RWPE1 (cell line): ENCODE measurements at regions not wholly inside any gene's neighbourhood (a gene's known extent, or its start where the extent isn't known, plus 50 kb on each side); places are given as distances from the start of the nearest gene placed in this dataset.
"Not testable (repeated sequence)": the region's sequence is repeated elsewhere in the genome, so short reads cannot be mapped to it uniquely, and the experiment has no call there.

Experiments used
- CTCF ChIA-PET: fragments of 350-600 bp; sonication (Branson Sonifier 250); formaldehyde crosslinking; extraction: SDS; loops from one replicate; lab custom pipeline; 2021; lab: Yijun Ruan, JAX
- POLR2A ChIA-PET: fragments of 400-600 bp; formaldehyde crosslinking; extraction: SDS; loops from one replicate; lab custom pipeline; 2020; ENCODE audit warnings: antibody characterized with exemption; ENCODE audit not compliant: low non-redundant PET; lab: Yijun Ruan, JAX
- DNase-seq: peaks from one replicate; pipeline ENCODE4 v3.0.0; 2012; ENCODE audit warnings: low spot score
- H3K27ac ChIP-seq: fragments of 450-650 bp; 2 replicates; pipeline ENCODE4 v1.5.1; 2017
- TF ChIP-seq, protein P1 (sequence below): fragments of 450-650 bp; conservative IDR thresholded peaks from 2 replicates; pipeline ENCODE4 v1.5.1; 2017; ENCODE audit warnings: low read depth, mild to moderate bottlenecking

DNA sequence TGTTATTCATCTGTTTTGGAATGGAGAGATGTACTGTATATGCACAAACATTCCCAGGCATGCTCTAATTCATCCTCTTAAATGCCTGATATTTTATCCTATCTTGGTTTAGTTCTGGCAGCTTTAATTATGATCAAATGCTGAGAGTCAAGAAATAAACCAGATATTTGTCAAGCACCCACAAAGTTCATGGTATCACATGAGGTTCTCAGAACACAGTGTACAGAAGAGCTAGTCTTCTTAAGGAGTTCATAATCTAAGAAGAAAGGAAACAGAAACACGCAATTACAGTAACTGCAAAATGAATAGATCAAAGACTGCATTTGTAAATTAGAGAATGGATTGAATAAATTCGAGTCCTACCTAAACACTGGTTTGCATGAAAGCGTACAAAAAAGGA lies 58.3 kb upstream of the KCNH1 start:
- DNase-seq: no peak
- ChIA-PET POLR2A (no interaction called here), CTCF (no interaction called here)
- no peak overlapping the region for H3K27ac ChIP-seq
- TF ChIP-seq, protein P1, sequence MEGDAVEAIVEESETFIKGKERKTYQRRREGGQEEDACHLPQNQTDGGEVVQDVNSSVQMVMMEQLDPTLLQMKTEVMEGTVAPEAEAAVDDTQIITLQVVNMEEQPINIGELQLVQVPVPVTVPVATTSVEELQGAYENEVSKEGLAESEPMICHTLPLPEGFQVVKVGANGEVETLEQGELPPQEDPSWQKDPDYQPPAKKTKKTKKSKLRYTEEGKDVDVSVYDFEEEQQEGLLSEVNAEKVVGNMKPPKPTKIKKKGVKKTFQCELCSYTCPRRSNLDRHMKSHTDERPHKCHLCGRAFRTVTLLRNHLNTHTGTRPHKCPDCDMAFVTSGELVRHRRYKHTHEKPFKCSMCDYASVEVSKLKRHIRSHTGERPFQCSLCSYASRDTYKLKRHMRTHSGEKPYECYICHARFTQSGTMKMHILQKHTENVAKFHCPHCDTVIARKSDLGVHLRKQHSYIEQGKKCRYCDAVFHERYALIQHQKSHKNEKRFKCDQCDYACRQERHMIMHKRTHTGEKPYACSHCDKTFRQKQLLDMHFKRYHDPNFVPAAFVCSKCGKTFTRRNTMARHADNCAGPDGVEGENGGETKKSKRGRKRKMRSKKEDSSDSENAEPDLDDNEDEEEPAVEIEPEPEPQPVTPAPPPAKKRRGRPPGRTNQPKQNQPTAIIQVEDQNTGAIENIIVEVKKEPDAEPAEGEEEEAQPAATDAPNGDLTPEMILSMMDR: no peak

DNA sequence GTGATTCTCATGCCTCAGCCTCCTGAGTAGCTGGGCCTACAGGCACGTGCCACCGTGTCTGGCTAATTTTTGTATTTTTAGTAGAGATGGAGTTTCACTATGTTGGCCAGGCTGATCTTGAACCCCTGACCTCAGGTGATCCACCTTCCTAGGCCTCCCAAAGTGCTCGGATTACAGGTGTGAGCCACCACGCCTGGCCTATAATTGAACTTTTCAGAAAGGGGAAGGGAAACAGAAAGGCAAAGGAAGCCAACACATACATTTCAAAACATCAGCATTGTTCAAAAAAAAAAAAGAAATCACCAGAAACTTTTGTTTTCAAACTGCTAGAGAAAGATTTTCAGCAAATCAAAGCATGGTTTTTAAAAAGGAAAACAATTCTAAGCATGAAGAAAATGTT lies 54.8 kb upstream of the KCNH1 start:
- H3K27ac ChIP-seq, DNase-seq, POLR2A ChIA-PET: not testable (repeated sequence)
- CTCF ChIA-PET: interaction anchor here (0.6 kb wide), 1 partner anchor 134 kb away, joined by 3 read pairs; no protein-coding TSS in a partner anchor

DNA sequence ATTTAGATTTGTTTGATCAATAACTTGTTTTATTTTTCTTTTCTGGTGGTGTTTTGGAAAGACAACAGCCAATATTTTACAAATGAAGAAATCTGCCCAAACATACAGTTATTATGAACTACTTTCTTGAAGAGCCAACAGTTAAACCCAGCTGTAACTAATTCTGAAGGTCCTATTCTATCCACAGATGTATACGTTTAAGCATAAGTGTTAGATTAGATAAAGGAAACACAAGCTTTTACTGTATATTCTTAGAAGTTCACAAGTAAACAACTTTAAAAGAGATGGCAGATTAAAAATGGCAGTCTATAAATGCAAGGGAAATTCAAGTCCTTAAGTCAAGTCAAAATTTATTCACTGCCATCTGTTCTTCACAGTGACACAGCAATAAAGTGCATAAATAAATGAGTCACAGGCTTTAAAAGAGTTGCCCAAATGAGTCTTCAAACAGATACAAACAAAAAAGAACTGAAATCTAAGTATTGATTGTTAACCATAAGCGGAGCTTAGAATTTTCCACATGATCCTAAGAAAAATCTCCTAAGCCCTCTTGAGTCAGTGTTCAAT lies 49.9 kb upstream of the KCNH1 start:
- TF ChIP-seq, protein P1: no peak
- ChIA-PET POLR2A (no interaction called here), CTCF (interaction anchor here (0.6 to 1.2 kb wide), 2 partner anchors 10 to 15 kb away, joined by 3 read pairs; no protein-coding TSS in a partner anchor)
- H3K27ac ChIP-seq: no peak overlapping the region
- no peak for DNase-seq
